HepG2 (cell line): ENCODE measurements at regions not wholly inside any gene's neighbourhood (a gene's known extent, or its start where the extent isn't known, plus 50 kb on each side); places are given as distances from the start of the nearest gene placed in this dataset.

ENCODE experiments used
- ATAC-seq: fragments of 200-7000 bp; cut with Tn5 transposase; 3 replicates; pipeline ENCODE4 v1.9.1; 2020; ENCODE audit warnings: mild to moderate bottlenecking, moderate library complexity
- BruUV-seq: library from RNA; stranded (reverse); fragments of 400-500 nt; replicated peaks from 2 replicates; lab custom pipeline; 2021; lab: Mats Ljungman, UMichigan
- CTCF ChIA-PET: fragments of 300-600 bp; formaldehyde crosslinking; extraction: SDS; loops from one replicate; lab custom pipeline; 2021; ENCODE audit warnings: low total read pairs, inconsistent platforms, low intra/inter-chr PET ratio; lab: Yijun Ruan, JAX
- POLR2A ChIA-PET: fragments of 350-600 bp; sonication (Branson Sonifier 250); formaldehyde crosslinking; loops from one replicate; lab custom pipeline; 2020; ENCODE audit warnings: antibody characterized with exemption, inconsistent platforms; lab: Yijun Ruan, JAX
- DNase-seq: peaks from one replicate; pipeline ENCODE4 v3.0.0-alpha.2; 2015; ENCODE audit warnings: low spot score
- FAIRE-seq: peaks from 3 replicates; lab custom pipeline; 2011; peaks lifted over from hg19 to GRCh38; lab: Jason Lieb, UNC
- H2AFZ ChIP-seq: one replicate; pipeline ENCODE4 v1.6.1; 2011; ENCODE audit warnings: low read length, inconsistent platforms
- H3K27ac ChIP-seq: fragments of 300-600 bp; 3 replicates; pipeline ENCODE4 v1.8.0; 2011; ENCODE audit warnings: mixed run types, mild to moderate bottlenecking, mixed read lengths, low read length, inconsistent platforms; ENCODE audit not compliant: insufficient read depth; ENCODE audit errors: extremely low read length
- H3K27me3 ChIP-seq, 2 experiments: fragments of 200-600 bp in 1 of 2; 2 replicates in 1 of 2; 3 replicates in 1 of 2; pipeline versions ENCODE4 v1.6.0 to v1.8.0; 2011; ENCODE audit warnings: low read length in 2 of 2, mild to moderate bottlenecking in 2 of 2, moderate library complexity in 2 of 2, inconsistent platforms in 1 of 2; ENCODE audit not compliant: insufficient read depth in 2 of 2, control insufficient read depth in 1 of 2
- H3K36me3 ChIP-seq, 2 experiments: fragments of 200-600 bp in 1 of 2; replicated peaks in 1 of 2; 2 replicates in 1 of 2; 3 replicates in 1 of 2; pipeline versions ENCODE4 v1.5.1 to v1.8.0; 2011; ENCODE audit warnings: low read length in 2 of 2, inconsistent platforms in 1 of 2; ENCODE audit not compliant: insufficient read depth in 2 of 2, control insufficient read depth in 1 of 2
- H3K4me1 ChIP-seq: 2 replicates; pipeline ENCODE4 v1.5.1; 2012; ENCODE audit warnings: low read length, inconsistent platforms; ENCODE audit not compliant: insufficient read depth
- H3K4me2 ChIP-seq: 2 replicates; pipeline ENCODE4 v1.6.0; 2011; ENCODE audit warnings: low read depth, low read length, inconsistent platforms
- H3K4me3 ChIP-seq, 3 experiments: fragments of 200-600 bp in 1 of 3; sonication (generic), shearing (Covaris generic) in 1 of 3; replicated peaks in 1 of 3; 2 replicates each; pipeline ENCODE4 v1.5.1; 2011 to 2016; ENCODE audit warnings: low read length in 3 of 3, inconsistent platforms in 2 of 3, low read depth in 2 of 3, mild to moderate bottlenecking in 2 of 3, control low read depth in 1 of 3, mixed read lengths in 1 of 3; ENCODE audit not compliant: insufficient read depth in 1 of 3
- H3K79me2 ChIP-seq: one replicate; pipeline ENCODE4 v1.6.1; 2011; ENCODE audit warnings: low read length, inconsistent platforms; ENCODE audit not compliant: insufficient read depth
- H3K9ac ChIP-seq: 2 replicates; pipeline ENCODE4 v1.6.0; 2011; ENCODE audit warnings: mild to moderate bottlenecking, low read depth, low read length, inconsistent platforms; ENCODE audit not compliant: insufficient read depth
- H3K9me3 ChIP-seq: 2 replicates; pipeline ENCODE4 v1.5.1; 2012; ENCODE audit warnings: mild to moderate bottlenecking, low read length
- H4K20me1 ChIP-seq: 2 replicates; pipeline ENCODE4 v1.6.0; 2011; ENCODE audit warnings: inconsistent platforms, mild to moderate bottlenecking, low read length, moderate library complexity; ENCODE audit not compliant: insufficient read depth
- KDM4B ChIP-seq: sonication (generic); formaldehyde crosslinking; IDR thresholded peaks from 2 replicates; pipeline ENCODE4 v1.4.0; 2020; ENCODE audit warnings: missing genetic modification reagents
- ZNF564 ChIP-seq: sonication (generic); formaldehyde crosslinking; IDR thresholded peaks from 2 replicates; pipeline ENCODE4 v1.8.1; 2023; ENCODE audit warnings: mild to moderate bottlenecking, missing genetic modification reagents
- ZNF660 ChIP-seq: sonication (generic); formaldehyde crosslinking; IDR thresholded peaks from 2 replicates; pipeline ENCODE4 v1.5.1; 2020; ENCODE audit warnings: mild to moderate bottlenecking, low read depth, missing genetic modification reagents, borderline replicate concordance
- ZNF737 ChIP-seq: sonication (generic); formaldehyde crosslinking; IDR thresholded peaks from 2 replicates; pipeline ENCODE4 v1.5.0; 2020; ENCODE audit warnings: missing genetic modification reagents, mild to moderate bottlenecking, borderline replicate concordance
- WGBS: methylation state at CpG from one replicate; pipeline ENCODE4 v1.1.6; 2017; ENCODE audit warnings: low lambda C conversion rate; 5-methylcytosine and 5-hydroxymethylcytosine counted together
- in situ Hi-C: cut with HindIII; loops from 2 replicates; pipeline ENCODE4 v1.10.0; 2017; ENCODE audit warnings: low pct_unique_long_range_greater_than_20kb; ENCODE audit not compliant: extremely low pct_ligation_motif_present
- intact Hi-C: fragments of 100-400 bp; cut with micrococcal nuclease; formaldehyde crosslinking; loops from one replicate; pipeline ENCODE4 v1.10.0; 2022; ENCODE audit not compliant: unreplicated experiment
- TF ChIP-seq, protein P1 (sequence below): sonication (generic); formaldehyde crosslinking; IDR thresholded peaks from 2 replicates; pipeline ENCODE4 v1.4.0; 2020; ENCODE audit warnings: missing genetic modification reagents
- TF ChIP-seq, protein P2 (sequence below): sonication (generic); formaldehyde crosslinking; conservative IDR thresholded peaks from 2 replicates; pipeline ENCODE4 v1.8.0; 2022; ENCODE audit warnings: low read depth, missing genetic modification reagents

DNA sequence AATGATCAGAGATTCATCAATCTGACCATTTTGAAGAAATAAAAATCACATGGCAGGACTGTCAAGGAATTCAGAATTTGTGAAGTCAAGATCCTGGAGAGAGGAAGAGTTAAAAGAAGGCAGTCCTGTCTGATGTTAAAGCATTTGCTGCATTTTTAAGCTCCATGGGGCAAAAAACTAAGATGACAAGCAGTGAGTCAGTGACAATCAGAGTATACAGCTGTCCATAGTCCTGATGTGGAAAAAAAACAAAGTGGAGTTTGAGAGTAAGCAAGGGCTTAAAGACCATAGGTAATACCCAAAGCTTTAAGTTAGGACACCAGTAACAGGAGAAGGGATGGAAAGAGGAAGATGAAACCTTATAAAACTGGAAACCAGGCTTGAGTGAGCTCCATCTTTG, 412.7 kb upstream of the ANKRD30A start (continued):
- TF ChIP-seq, protein P1, sequence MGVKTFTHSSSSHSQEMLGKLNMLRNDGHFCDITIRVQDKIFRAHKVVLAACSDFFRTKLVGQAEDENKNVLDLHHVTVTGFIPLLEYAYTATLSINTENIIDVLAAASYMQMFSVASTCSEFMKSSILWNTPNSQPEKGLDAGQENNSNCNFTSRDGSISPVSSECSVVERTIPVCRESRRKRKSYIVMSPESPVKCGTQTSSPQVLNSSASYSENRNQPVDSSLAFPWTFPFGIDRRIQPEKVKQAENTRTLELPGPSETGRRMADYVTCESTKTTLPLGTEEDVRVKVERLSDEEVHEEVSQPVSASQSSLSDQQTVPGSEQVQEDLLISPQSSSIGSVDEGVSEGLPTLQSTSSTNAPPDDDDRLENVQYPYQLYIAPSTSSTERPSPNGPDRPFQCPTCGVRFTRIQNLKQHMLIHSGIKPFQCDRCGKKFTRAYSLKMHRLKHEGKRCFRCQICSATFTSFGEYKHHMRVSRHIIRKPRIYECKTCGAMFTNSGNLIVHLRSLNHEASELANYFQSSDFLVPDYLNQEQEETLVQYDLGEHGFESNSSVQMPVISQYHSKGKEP (CRISPR knock-in tag), result no peak
- TF ChIP-seq, all 625 proteins: peak for 0

DNA sequence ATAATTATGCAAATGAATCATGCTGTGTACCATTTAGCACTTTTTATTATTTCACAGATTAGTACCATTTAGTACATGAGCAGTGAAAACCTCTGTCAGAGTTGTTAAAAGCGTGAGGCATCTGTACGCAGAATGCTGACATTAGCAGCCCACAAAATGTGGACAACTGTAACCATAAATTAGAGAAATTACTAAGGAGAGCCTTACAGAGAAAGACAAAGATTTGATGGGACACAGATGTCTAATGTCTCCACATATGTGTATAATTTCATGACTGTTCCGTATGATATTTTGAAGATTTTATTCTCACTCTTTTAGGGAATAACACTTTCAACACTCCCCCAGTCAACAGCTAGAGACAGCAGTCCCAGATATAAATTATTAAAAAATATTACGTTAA, 414.0 kb upstream of the ANKRD30A start:
- no peak for DNase-seq
- no peaks in the 10 kb centered on the region for H3K36me3 ChIP-seq
- no peak overlapping the region for H2AFZ ChIP-seq
- H3K27me3 ChIP-seq, result no peaks in the 10 kb centered on the region
- no peak overlapping the region for H3K4me2 ChIP-seq
- intact Hi-C loops (no loop called here), in situ Hi-C loops (no loop called here)
- ATAC-seq, result no peak
- POLR2A ChIA-PET, result no interaction called here
- no TSS peak for BruUV-seq
- no peak overlapping the region for H3K4me3 ChIP-seq
- H3K9ac ChIP-seq, result no peak overlapping the region
- FAIRE-seq, result no peak
- TF ChIP-seq ZNF564 (CRISPR knock-in tag), result no peak
- TF ChIP-seq ZNF660 (CRISPR knock-in tag), result no peak
- no peak for TF ChIP-seq ZNF737 (CRISPR knock-in tag)
- TF ChIP-seq, protein P2, sequence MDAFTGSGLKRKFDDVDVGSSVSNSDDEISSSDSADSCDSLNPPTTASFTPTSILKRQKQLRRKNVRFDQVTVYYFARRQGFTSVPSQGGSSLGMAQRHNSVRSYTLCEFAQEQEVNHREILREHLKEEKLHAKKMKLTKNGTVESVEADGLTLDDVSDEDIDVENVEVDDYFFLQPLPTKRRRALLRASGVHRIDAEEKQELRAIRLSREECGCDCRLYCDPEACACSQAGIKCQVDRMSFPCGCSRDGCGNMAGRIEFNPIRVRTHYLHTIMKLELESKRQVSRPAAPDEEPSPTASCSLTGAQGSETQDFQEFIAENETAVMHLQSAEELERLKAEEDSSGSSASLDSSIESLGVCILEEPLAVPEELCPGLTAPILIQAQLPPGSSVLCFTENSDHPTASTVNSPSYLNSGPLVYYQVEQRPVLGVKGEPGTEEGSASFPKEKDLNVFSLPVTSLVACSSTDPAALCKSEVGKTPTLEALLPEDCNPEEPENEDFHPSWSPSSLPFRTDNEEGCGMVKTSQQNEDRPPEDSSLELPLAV, result no peak
- TF ChIP-seq KDM4B (CRISPR knock-in tag), result no peak
- H3K27ac ChIP-seq, result no peak overlapping the region
- H3K4me1 ChIP-seq, result no peaks in the 10 kb centered on the region
- 39% methylated on average over 4 of the region's 4 CpGs for WGBS
- H4K20me1 ChIP-seq, result no peaks in the 10 kb centered on the region
- H3K79me2 ChIP-seq, result no peaks in the 10 kb centered on the region
- no peaks in the 10 kb centered on the region for H3K9me3 ChIP-seq
- CTCF ChIA-PET, result no interaction called here
